ENCODE measurements at regions not wholly inside any gene's neighbourhood (a gene's known extent, or its start where the extent isn't known, plus 50 kb on each side); places are given as distances from the start of the nearest gene placed in this dataset.

DNA sequence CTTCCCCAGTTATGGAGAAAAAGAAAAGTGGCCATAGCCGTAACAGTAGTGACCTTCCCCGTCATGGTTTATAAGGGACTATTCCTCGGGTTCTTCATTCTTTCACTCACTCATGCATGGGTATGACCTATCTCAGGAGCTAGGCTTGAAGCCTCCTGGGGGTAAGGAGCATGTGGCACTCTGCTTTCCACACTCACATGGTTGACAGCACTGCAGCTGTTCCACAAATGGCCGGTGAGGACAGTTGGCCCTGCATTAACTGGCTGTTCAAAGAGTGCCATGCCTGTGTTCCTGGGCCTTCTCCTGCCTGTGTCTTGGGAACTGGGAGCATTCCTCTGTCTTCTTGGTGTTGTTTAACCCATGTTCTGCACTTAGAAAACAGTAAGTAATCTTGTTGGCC, 66.2 kb upstream of the PNMA1 start:
- no peak for TF ChIP-seq ELF4 (IDR thresholded peaks at IDR 0.05)
- TF ChIP-seq LEF1 (IDR thresholded peaks at IDR 0.05; ENCODE audit: borderline replicate concordance) = no peak
- no peak for TF ChIP-seq CTBP1 (IDR thresholded peaks at IDR 0.05; ENCODE audit: borderline replicate concordance)
- TF ChIP-seq SP1 (IDR thresholded peaks at IDR 0.05) = no peak
- TF ChIP-seq, protein P1, sequence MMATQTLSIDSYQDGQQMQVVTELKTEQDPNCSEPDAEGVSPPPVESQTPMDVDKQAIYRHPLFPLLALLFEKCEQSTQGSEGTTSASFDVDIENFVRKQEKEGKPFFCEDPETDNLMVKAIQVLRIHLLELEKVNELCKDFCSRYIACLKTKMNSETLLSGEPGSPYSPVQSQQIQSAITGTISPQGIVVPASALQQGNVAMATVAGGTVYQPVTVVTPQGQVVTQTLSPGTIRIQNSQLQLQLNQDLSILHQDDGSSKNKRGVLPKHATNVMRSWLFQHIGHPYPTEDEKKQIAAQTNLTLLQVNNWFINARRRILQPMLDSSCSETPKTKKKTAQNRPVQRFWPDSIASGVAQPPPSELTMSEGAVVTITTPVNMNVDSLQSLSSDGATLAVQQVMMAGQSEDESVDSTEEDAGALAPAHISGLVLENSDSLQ (IDR thresholded peaks at IDR 0.05) = no peak
- TF ChIP-seq HDGF (IDR thresholded peaks at IDR 0.05; ENCODE audit: borderline replicate concordance) = no peak
- no peak for TF ChIP-seq FOXK2 (IDR thresholded peaks at IDR 0.05)
